ENCODE measurements at regions not wholly inside any gene's neighbourhood (a gene's known extent, or its start where the extent isn't known, plus 50 kb on each side); places are given as distances from the start of the nearest gene placed in this dataset.
A peak's percentile ranks its signal among the peaks of the same experiment; 100 is the strongest.

DNA sequence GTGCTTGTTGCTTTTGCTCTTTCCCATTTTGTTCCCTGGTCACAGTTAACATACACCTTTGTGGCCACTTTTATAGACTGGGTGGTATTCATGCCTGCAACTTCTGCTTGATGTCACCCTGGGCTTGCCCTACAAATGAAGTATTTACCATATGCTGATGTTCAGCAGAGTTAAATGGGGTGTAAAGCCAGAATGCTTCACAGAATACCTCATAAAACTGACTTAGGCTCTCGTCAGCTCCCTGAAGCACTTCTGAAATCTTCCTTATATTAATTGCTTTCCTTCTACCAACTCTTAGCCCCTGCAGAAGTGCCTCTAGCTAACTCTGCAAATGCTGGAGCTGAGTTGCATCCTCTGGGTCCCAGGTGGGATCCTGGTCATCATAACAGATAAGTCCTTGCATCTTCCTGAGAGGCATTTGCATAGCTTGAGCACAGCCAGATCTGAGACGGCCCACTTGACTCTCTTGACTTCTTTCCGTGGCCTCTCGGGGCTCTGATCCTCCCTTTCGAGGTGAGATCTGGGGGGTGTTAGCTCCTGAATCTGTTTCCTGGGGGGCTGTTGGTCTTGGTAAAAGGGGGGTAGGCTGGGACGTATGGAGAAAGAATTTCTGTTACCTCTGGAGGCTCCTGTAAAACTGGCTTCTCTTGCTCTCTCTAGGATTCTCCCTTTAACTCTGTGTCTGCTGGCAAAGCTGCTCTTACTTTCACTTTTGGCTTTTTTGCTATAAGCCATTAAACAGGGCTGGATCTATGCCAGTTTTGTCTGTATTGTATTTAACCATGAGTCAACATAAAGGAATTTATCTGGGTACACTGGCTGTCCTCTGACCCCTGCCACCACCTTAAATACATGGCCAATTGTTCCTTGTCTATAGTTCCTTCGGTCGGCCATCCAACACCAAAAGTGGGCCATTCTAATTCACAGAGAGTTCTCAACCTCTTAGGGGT, 223.0 kb upstream of the SYNCRIP start:
- intact Hi-C loops (cut with micrococcal nuclease; ENCODE audit: unreplicated experiment) = no loop called here
- POLR2A ChIA-PET = interaction anchor here (0.5 kb wide), 2 partner anchors 10 to 247 kb away, joined by 3 to 4 read pairs; no protein-coding TSS in a partner anchor
- Histone ChIP-seq H3K9me2 (ENCODE audit: insufficient read depth, low read length) (no peaks in the 10 kb centered on the region), H3K79me2 (ENCODE audit: insufficient read depth, low read depth, low read length) (no peaks in the 10 kb centered on the region), H4K20me1 (ENCODE audit: insufficient read depth, low read length) (no peaks in the 10 kb centered on the region), H3K4me3 (ENCODE audit: low read depth, low read length, poor library complexity, severe bottlenecking) (peak overlapping the region; percentile 23), H3K36me3 (ENCODE audit: insufficient read depth, low read length) (no peaks in the 10 kb centered on the region), H3K4me2 (ENCODE audit: low read length) (peak overlapping the region; percentile 50), H3K4me1 (ENCODE audit: insufficient read depth, low read length, poor library complexity, severe bottlenecking) (no peaks in the 10 kb centered on the region), H3K9me3 (ENCODE audit: low read length) (no peaks in the 10 kb centered on the region), H2AFZ (ENCODE audit: low read length) (0 out of 2 replicates have a peak overlapping the region, but pooled peaks have one; percentile 41), H3K27ac (ENCODE audit: low read depth, low read length, poor library complexity, severe bottlenecking) (no peak overlapping the region)
- DNase-seq (ENCODE audit: low spot score) = no peak
- no peak for TF ChIP-seq EZH2phosphoT487 (IDR thresholded peaks at IDR 0.05; ENCODE audit: borderline replicate concordance, low read depth, low read length)
- no peak for TF ChIP-seq CTCF (conservative IDR thresholded peaks at IDR 0.05; ENCODE audit: low read length)
- CTCF ChIA-PET (ENCODE audit: unreplicated experiment) = no interaction called here
- BruUV-seq (replicated peaks) = no TSS peak

DNA sequence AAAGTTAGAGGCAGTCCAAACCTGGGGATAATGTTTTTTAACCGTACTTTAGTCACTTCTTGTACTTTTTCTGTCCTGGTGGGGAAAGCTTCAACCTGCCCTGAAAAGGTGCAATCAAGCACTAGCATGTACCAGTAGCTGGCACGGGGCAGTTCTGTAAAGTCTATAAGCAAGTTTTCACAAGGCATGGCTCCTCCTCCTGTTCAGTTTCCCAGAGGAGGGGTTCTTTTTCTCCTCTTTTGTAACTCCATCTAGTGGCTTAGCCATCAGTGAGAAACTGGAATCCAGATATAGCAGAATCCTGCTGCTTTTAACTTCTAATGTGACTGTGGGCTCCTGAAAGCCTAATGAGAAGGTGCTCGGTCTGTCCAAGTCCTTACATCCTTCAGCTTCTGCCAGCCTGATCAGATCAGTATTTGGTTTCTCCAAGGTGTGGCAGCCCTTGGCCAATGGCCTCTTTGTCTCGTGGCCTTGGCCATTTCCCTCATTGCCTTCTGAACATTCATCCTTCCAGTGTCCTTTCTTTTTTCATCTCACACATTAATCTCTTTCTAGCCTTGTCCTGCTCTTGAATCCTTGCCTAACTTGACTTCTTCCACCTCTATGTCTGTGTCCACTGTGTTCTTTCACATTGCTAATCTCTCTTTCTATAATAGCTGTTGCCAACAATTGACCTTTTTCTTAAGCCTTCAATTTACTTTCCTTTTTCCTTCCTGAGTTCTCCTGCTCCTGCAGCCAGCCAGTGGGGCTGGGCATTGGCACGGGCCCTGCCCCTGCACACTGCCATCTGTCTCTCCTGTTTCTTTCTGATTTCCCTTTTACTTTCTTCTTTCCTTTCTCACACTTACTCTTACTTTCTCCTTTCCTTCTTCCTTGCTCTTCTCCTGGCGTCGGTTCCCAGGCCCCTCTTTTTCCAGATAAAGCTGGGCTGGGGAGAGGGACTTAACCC, 222.0 kb upstream of the SYNCRIP start:
- ChIA-PET CTCF (ENCODE audit: unreplicated experiment) (no interaction called here), POLR2A (no interaction called here)

More for the DNA sequence above, 222.0 kb upstream of the SYNCRIP start:
- Histone ChIP-seq H3K9me3 (ENCODE audit: low read length) (no peaks in the 10 kb centered on the region), H3K9me2 (ENCODE audit: insufficient read depth, low read length) (no peaks in the 10 kb centered on the region), H3K27ac (ENCODE audit: low read depth, low read length, poor library complexity, severe bottlenecking) (no peak overlapping the region), H2AFZ (ENCODE audit: low read length) (no peak overlapping the region), H3K4me1 (ENCODE audit: insufficient read depth, low read length, poor library complexity, severe bottlenecking) (no peaks in the 10 kb centered on the region), H3K79me2 (ENCODE audit: insufficient read depth, low read depth, low read length) (no peaks in the 10 kb centered on the region), H3K4me2 (ENCODE audit: low read length) (no peak overlapping the region), H3K36me3 (ENCODE audit: insufficient read depth, low read length) (no peaks in the 10 kb centered on the region), H4K20me1 (ENCODE audit: insufficient read depth, low read length) (no peaks in the 10 kb centered on the region), H3K4me3 (ENCODE audit: low read depth, low read length, poor library complexity, severe bottlenecking) (no peak overlapping the region)
- intact Hi-C loops (cut with micrococcal nuclease; ENCODE audit: unreplicated experiment) = no loop called here
- no TSS peak for BruUV-seq (replicated peaks)
- DNase-seq (ENCODE audit: low spot score) = no peak
- no peak for TF ChIP-seq EZH2phosphoT487 (IDR thresholded peaks at IDR 0.05; ENCODE audit: borderline replicate concordance, low read depth, low read length)
- no peak for TF ChIP-seq CTCF (conservative IDR thresholded peaks at IDR 0.05; ENCODE audit: low read length)

All from OCI-LY7 (cell line).